Nephron progenitor cell (in vitro differentiated cells): ENCODE measurements at regions not wholly inside any gene's neighbourhood (a gene's known extent, or its start where the extent isn't known, plus 50 kb on each side); places are given as distances from the start of the nearest gene placed in this dataset.
A peak's percentile ranks its signal among the peaks of the same experiment; 100 is the strongest.

ENCODE experiments used
- DNase-seq: peaks from one replicate; pipeline ENCODE4 v3.0.0; 2021
- H3K27ac Mint-ChIP-seq: 2 replicates; pipeline ENCODE4 v1.8.0; 2021; ENCODE audit warnings: mild to moderate bottlenecking, moderate library complexity, mixed read lengths
- H3K27me3 Mint-ChIP-seq: 2 replicates; pipeline ENCODE4 v1.8.0; 2021; ENCODE audit warnings: mild to moderate bottlenecking, low read depth, mixed read lengths; ENCODE audit not compliant: poor library complexity
- H3K36me3 Mint-ChIP-seq: 2 replicates; pipeline ENCODE4 v1.8.0; 2021; ENCODE audit warnings: low read depth, mixed read lengths
- H3K4me1 Mint-ChIP-seq: 2 replicates; pipeline ENCODE4 v1.8.0; 2021; ENCODE audit warnings: mixed read lengths
- H3K4me3 Mint-ChIP-seq: 2 replicates; pipeline ENCODE4 v1.8.0; 2021; ENCODE audit warnings: mild to moderate bottlenecking, moderate library complexity, mixed read lengths
- H3K9me3 Mint-ChIP-seq: 2 replicates; pipeline ENCODE4 v1.8.0; 2021; ENCODE audit warnings: mild to moderate bottlenecking, moderate library complexity, mixed read lengths
- TF ChIP-seq, protein P1 (sequence below): fragments of 200-600 bp; sonication (generic); IDR thresholded peaks from 2 replicates; pipeline ENCODE4 v1.5.0; 2021; ENCODE audit warnings: antibody characterized with exemption

DNA sequence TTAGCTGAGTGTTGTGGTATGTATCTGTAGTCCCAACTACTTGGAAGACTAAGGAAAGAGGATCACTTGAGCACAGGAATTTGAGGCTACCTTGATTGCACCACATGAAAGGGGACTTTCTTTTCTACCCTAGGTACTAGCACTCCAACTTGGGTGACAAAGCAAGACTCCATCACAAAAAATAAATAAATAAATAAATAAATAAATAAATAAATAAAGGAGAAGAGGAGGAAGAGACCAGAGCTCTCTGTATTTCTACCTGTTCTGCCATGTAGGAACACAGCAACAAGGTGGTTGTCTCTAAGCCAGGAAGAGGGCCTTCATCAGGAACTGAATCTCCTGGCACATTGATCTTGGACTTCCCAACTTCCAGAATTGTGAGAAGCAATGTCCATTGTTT is 118.6 kb downstream of the HMHB1 start:
- no peak for DNase-seq
- no peak overlapping the region for H3K4me3 Mint-ChIP-seq
- peaks cover 11% of the 10 kb centered on the region for H3K4me1 Mint-ChIP-seq

DNA sequence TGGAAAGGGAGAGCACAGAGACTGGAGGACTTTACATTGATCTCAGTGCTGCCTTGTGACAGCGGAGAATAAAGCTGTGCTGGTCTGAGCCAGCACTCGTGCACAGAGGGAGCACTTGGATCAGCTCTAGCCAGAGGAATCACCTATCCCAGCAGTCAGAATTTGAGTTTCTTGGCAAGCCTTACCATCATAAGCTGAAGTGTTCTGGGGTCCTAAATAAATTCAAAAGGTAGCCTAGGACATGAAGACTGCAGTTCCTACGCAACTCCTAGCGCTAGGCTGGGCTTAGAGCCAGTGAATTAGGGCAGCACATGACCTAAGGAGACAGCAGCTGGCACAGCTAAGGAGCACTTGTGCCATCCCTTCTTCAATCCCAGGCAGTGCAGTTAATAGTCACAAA is 119.5 kb downstream of the HMHB1 start:
- H3K9me3 Mint-ChIP-seq, result peaks cover 23% of the 10 kb centered on the region
- H3K4me3 Mint-ChIP-seq, result no peak overlapping the region
- H3K27ac Mint-ChIP-seq, result peak overlapping the region; percentile 45
- peaks cover 13% of the 10 kb centered on the region for H3K27me3 Mint-ChIP-seq
- DNase-seq, result no peak
- H3K36me3 Mint-ChIP-seq, result peaks cover 14% of the 10 kb centered on the region
- peaks cover 11% of the 10 kb centered on the region for H3K4me1 Mint-ChIP-seq
- TF ChIP-seq, protein P1, sequence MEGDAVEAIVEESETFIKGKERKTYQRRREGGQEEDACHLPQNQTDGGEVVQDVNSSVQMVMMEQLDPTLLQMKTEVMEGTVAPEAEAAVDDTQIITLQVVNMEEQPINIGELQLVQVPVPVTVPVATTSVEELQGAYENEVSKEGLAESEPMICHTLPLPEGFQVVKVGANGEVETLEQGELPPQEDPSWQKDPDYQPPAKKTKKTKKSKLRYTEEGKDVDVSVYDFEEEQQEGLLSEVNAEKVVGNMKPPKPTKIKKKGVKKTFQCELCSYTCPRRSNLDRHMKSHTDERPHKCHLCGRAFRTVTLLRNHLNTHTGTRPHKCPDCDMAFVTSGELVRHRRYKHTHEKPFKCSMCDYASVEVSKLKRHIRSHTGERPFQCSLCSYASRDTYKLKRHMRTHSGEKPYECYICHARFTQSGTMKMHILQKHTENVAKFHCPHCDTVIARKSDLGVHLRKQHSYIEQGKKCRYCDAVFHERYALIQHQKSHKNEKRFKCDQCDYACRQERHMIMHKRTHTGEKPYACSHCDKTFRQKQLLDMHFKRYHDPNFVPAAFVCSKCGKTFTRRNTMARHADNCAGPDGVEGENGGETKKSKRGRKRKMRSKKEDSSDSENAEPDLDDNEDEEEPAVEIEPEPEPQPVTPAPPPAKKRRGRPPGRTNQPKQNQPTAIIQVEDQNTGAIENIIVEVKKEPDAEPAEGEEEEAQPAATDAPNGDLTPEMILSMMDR, result no peak

More for the DNA sequence above, 118.6 kb downstream of the HMHB1 start:
- peaks cover 10% of the 10 kb centered on the region for H3K36me3 Mint-ChIP-seq
- TF ChIP-seq, protein P1, result no peak
- peaks cover 13% of the 10 kb centered on the region for H3K27me3 Mint-ChIP-seq
- peaks cover 17% of the 10 kb centered on the region for H3K9me3 Mint-ChIP-seq
- H3K27ac Mint-ChIP-seq, result no peak overlapping the region

DNA sequence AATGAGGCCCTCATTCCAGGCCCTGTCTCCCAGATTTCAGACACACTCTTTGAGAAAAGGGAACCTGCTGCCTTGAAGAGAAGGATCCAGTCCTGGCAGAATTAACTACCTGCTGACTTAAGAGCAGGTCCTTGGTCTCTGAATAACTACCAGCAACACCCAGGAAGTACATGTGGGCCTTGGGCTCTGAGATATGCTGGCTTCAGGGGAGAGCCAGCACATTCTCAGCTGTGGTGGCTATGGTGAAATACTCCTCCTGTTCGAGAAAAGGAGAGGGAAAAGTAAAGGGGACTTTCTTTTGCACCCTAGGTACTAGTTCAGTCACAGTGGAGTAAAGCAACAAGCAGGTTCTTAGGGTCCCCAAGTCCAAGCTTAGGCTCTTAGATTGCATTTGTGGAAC is 120.0 kb downstream of the HMHB1 start:
- H3K36me3 Mint-ChIP-seq, result peaks cover 14% of the 10 kb centered on the region

DNA sequence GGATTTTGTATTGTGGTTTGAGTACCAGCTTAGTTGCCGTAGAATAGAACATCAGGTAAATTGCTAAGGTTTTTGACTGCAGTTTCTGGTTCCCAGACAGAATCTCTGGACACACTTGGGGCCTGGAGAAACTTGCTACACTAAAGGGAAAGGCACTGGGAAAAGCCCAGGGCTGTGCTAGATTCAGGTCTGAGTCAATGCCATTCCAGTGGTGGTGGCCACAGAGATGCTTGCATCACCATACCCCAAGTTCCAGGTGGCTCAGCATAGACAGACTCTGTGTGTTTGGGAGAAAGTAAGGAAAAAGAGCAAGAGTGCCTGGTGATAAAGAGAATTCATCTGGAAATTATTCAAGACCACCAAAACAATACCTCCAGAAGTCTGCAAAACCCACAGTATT is 120.6 kb downstream of the HMHB1 start:
- no peak overlapping the region for H3K4me3 Mint-ChIP-seq
- peaks cover 26% of the 10 kb centered on the region for H3K9me3 Mint-ChIP-seq
- peaks cover 14% of the 10 kb centered on the region for H3K36me3 Mint-ChIP-seq
- H3K27ac Mint-ChIP-seq, result no peak overlapping the region
- peaks cover 11% of the 10 kb centered on the region for H3K4me1 Mint-ChIP-seq
- no peak for DNase-seq
- H3K27me3 Mint-ChIP-seq, result peaks cover 13% of the 10 kb centered on the region
- TF ChIP-seq, protein P1, result no peak

More for the DNA sequence above, 120.0 kb downstream of the HMHB1 start:
- peaks cover 11% of the 10 kb centered on the region for H3K4me1 Mint-ChIP-seq
- peaks cover 26% of the 10 kb centered on the region for H3K9me3 Mint-ChIP-seq
- TF ChIP-seq, protein P1, result no peak
- DNase-seq, result no peak
- no peak overlapping the region for H3K4me3 Mint-ChIP-seq
- peaks cover 13% of the 10 kb centered on the region for H3K27me3 Mint-ChIP-seq
- no peak overlapping the region for H3K27ac Mint-ChIP-seq

DNA sequence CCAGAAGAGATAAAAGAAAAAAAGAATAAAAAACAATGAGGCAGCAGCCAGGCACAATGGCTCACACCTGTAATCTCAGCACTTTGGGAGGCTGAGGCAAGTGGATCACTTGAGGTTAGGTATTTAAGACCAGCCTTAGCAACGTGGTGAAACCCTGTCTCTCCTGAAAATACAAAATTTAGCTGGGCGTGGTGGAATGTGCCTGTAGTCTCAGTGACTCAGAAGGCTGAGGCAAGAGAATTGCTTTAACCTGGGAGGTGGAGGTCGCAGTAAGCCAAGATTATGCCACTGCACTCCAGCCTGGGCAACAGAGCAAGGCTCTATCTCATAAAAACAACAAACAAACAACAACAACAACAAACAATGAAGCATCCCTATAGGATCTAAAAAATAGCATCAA is 121.5 kb downstream of the HMHB1 start:
- H3K27me3 Mint-ChIP-seq, result peaks cover 13% of the 10 kb centered on the region
- no peak overlapping the region for H3K4me3 Mint-ChIP-seq

DNA sequence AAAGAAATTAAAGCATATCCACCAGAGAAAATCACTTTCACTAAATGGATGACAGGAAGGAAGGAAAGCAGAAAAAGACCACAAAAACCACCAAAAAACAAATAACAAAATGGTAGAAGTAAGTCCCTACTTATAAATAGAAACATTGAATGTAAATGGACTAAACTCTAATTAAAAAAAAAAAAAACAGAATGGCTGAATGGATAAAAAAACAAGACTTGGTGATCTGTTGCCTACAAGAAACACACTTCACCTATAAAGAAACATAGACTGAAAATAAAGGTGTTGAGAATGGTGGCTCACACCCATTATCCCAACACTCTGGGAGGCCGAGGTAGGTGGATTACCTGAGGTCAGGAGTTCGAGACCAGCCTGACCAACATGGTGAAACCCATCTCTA is 122.9 kb downstream of the HMHB1 start:
- H3K36me3 Mint-ChIP-seq, result peaks cover 18% of the 10 kb centered on the region
- peaks cover 16% of the 10 kb centered on the region for H3K27me3 Mint-ChIP-seq
- H3K27ac Mint-ChIP-seq, result no peak overlapping the region
- H3K4me1 Mint-ChIP-seq, result peaks cover 11% of the 10 kb centered on the region
- H3K9me3 Mint-ChIP-seq, result peaks cover 31% of the 10 kb centered on the region
- TF ChIP-seq, protein P1, result no peak
- H3K4me3 Mint-ChIP-seq, result no peak overlapping the region
- no peak for DNase-seq

More for the DNA sequence above, 121.5 kb downstream of the HMHB1 start:
- DNase-seq, result no peak
- H3K36me3 Mint-ChIP-seq, result peaks cover 14% of the 10 kb centered on the region
- no peak overlapping the region for H3K27ac Mint-ChIP-seq
- peaks cover 23% of the 10 kb centered on the region for H3K9me3 Mint-ChIP-seq
- TF ChIP-seq, protein P1, result no peak
- H3K4me1 Mint-ChIP-seq, result peaks cover 11% of the 10 kb centered on the region
